OCI-LY7 (cell line): ENCODE measurements at regions not wholly inside any gene's neighbourhood (a gene's known extent, or its start where the extent isn't known, plus 50 kb on each side); places are given as distances from the start of the nearest gene placed in this dataset.

Source experiments
- CTCF ChIP-seq: fragments of 200-600 bp; sonication (generic); conservative IDR thresholded peaks from 2 replicates; pipeline ENCODE4 v1.5.1; 2014; ENCODE audit warnings: mild to moderate bottlenecking, antibody characterized with exemption, low read length, moderate library complexity, mixed read lengths
- EZH2phosphoT487 ChIP-seq: fragments of 200-600 bp; sonication (generic); IDR thresholded peaks from 2 replicates; pipeline ENCODE4 v1.6.1; 2018; ENCODE audit warnings: low read depth, borderline replicate concordance, mild to moderate bottlenecking, mixed run types, antibody characterized with exemption, low read length, moderate library complexity, mixed read lengths

- TF ChIP-seq CTCF, result no peak
- no peak for TF ChIP-seq EZH2phosphoT487
These were observed 136.2 kb upstream of the IRX2 start for GRCh38 chr5:2887481-2888348.
